ENCODE measurements at regions not wholly inside any gene's neighbourhood (a gene's known extent, or its start where the extent isn't known, plus 50 kb on each side); places are given as distances from the start of the nearest gene placed in this dataset.

DNA sequence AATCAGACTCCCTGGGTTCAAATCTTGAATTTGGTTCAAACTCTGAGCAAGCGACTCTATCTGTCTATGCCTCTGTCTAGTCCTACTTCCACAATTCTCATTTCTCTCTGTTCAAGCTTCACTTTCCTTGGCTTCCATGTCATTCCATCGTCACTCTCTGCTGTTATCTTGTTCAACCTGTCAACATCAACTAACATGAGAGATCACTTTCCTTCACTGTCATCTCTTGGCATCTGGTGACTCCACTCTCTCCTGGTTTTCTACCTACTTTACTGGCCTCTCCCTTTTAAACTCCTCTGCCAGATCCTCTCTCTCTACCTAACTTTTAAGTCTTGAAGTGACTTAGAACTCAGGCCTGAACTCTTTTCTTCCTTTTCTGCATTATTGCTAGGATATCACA lies 240.2 kb downstream of the BCAT1 start:
- no peak for TF ChIP-seq CTCF (IDR thresholded peaks at IDR 0.05)
- no peak for TF ChIP-seq POLR2A (IDR thresholded peaks at IDR 0.05)
- no peak for TF ChIP-seq EP300 (IDR thresholded peaks at IDR 0.05)
- TF ChIP-seq POLR2AphosphoS5 (IDR thresholded peaks at IDR 0.05), result no peak

All from upper lobe of left lung (tissue), 4 donors.